ENCODE measurements at regions not wholly inside any gene's neighbourhood (a gene's known extent, or its start where the extent isn't known, plus 50 kb on each side); places are given as distances from the start of the nearest gene placed in this dataset.

DNA sequence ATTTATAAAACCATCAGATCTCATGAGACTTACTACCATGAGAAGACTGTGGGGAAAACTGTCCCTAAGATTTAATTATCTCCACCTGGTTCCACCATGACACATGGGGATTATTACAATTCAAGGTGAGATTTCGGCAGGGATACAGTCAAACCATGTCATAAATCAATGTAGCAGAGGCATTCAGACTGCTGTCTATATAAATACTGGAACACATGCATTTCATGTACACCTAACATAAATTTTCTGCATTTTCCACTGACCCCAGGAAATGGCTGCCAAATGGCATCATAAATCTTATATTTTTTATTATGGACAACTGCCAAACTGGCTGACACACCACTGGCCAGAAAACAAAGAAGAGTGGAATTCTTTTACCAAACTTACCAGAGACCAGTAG is 755.1 kb upstream of the EPHA6 start:
- H3K27ac ChIP-seq, result no peak overlapping the region
- no peaks in the 10 kb centered on the region for H3K9me3 ChIP-seq (ENCODE audit: severe bottlenecking)
- TF ChIP-seq, protein P1, sequence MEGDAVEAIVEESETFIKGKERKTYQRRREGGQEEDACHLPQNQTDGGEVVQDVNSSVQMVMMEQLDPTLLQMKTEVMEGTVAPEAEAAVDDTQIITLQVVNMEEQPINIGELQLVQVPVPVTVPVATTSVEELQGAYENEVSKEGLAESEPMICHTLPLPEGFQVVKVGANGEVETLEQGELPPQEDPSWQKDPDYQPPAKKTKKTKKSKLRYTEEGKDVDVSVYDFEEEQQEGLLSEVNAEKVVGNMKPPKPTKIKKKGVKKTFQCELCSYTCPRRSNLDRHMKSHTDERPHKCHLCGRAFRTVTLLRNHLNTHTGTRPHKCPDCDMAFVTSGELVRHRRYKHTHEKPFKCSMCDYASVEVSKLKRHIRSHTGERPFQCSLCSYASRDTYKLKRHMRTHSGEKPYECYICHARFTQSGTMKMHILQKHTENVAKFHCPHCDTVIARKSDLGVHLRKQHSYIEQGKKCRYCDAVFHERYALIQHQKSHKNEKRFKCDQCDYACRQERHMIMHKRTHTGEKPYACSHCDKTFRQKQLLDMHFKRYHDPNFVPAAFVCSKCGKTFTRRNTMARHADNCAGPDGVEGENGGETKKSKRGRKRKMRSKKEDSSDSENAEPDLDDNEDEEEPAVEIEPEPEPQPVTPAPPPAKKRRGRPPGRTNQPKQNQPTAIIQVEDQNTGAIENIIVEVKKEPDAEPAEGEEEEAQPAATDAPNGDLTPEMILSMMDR (IDR thresholded peaks at IDR 0.05; ENCODE audit: low read depth, low read length), result no peak

DNA sequence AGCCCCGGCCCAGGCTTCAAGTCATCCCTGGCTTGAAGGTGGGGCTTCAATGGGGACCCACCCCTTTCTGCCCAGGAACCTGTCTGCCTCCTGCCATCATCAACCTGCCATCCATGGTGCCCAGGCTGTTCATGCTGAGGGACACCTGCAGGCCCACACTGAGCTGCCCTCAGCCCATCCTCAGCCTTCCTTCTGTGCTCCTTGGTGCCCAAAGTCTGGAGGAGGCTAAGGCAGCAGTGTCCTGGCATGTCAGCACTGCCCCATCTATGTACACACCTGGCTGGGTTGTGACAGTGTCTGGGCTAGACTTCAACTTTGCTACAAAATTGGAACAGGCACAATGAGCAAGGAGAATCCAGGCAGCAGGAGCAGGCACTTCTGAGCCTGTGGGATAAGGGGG is 745.3 kb upstream of the EPHA6 start:
- TF ChIP-seq, protein P1 (IDR thresholded peaks at IDR 0.05; ENCODE audit: low read depth, low read length), result no peak
- Histone ChIP-seq H3K27ac (no peak overlapping the region), H3K36me3 (no peaks in the 10 kb centered on the region), H3K9me3 (ENCODE audit: severe bottlenecking) (no peaks in the 10 kb centered on the region), H3K4me3 (ENCODE audit: low read depth, low read length) (no peak overlapping the region), H3K27me3 (ENCODE audit: insufficient read depth, low read depth, severe bottlenecking) (peaks cover 10% of the 10 kb centered on the region)
- no peak for DNase-seq

More for the DNA sequence above, 755.1 kb upstream of the EPHA6 start:
- H3K36me3 ChIP-seq, result no peaks in the 10 kb centered on the region
- no peak overlapping the region for H3K4me3 ChIP-seq (ENCODE audit: low read depth, low read length)
- no peak for DNase-seq
- H3K27me3 ChIP-seq (ENCODE audit: insufficient read depth, low read depth, severe bottlenecking), result peaks cover 4% of the 10 kb centered on the region

DNA sequence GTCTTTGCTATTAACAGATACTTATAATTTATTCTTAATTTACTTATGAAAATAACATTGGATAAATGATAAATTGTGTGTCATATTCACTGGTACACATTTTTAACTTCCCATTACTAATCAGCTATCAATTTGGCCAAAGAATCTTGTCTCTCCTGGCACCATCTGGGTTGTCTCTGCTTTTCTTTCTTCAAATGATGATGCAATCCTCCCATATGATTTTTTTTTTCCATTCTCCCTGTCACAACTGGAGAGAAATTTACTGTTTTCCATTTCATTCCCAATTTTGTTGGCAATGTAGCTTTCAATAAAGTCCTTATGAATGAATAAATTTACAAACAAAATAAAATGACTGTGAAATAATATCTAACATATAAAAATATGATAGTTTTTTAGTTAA is 743.7 kb upstream of the EPHA6 start:
- H3K27me3 ChIP-seq (ENCODE audit: insufficient read depth, low read depth, severe bottlenecking), result peaks cover 11% of the 10 kb centered on the region
- no peak overlapping the region for H3K27ac ChIP-seq
- TF ChIP-seq, protein P1 (IDR thresholded peaks at IDR 0.05; ENCODE audit: low read depth, low read length), result no peak
- H3K4me3 ChIP-seq (ENCODE audit: low read depth, low read length), result no peak overlapping the region
- H3K36me3 ChIP-seq, result no peaks in the 10 kb centered on the region
- no peak for DNase-seq
- no peaks in the 10 kb centered on the region for H3K9me3 ChIP-seq (ENCODE audit: severe bottlenecking)

DNA sequence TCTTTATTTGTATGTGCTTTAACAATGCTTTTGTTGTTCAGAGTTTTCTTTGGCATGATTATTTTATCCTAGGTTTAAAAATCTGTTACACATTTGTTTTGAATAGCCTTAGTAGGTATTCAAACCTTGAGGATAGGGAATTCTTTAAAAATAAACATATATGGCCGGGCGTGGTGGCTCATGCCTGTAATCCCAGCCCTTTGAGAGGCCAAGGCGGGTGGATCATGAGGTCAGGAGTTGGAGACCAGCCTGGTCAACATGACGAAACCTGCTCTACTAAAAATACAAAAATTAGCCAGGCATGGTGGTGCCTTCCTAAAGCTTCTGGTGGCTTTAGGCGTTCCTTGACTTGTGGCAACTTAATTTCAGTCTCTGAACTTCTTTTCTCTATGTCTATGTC is 743.3 kb upstream of the EPHA6 start:
- TF ChIP-seq, protein P1 (IDR thresholded peaks at IDR 0.05; ENCODE audit: low read depth, low read length), result no peak
- H3K27ac ChIP-seq, result no peak overlapping the region

DNA sequence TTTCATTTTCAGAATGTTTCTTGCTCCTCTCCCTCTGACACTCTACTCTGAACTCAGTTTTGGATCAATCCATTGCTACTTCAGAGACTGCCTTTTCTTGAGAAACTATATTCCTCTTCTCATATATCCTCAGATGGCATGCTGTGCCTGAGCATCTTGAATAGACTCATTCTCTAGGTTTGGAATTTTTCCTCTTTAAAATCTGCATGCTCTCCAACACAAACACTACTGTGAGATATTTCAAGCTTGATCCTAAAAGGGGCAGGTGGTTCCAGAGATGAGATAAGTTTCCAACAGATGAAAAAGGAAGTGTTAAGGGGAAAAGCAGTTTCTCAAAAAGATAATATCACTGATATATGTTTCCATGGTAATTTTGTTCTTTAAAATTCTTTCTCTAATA is 742.2 kb upstream of the EPHA6 start:
- Histone ChIP-seq H3K27me3 (ENCODE audit: insufficient read depth, low read depth, severe bottlenecking) (peaks cover 10% of the 10 kb centered on the region), H3K27ac (no peak overlapping the region), H3K9me3 (ENCODE audit: severe bottlenecking) (no peaks in the 10 kb centered on the region), H3K4me3 (ENCODE audit: low read depth, low read length) (no peak overlapping the region), H3K36me3 (no peaks in the 10 kb centered on the region)
- TF ChIP-seq, protein P1 (IDR thresholded peaks at IDR 0.05; ENCODE audit: low read depth, low read length), result no peak
- no peak for DNase-seq

More for the DNA sequence above, 743.3 kb upstream of the EPHA6 start:
- no peak overlapping the region for H3K4me3 ChIP-seq (ENCODE audit: low read depth, low read length)
- H3K9me3 ChIP-seq (ENCODE audit: severe bottlenecking), result no peaks in the 10 kb centered on the region
- H3K27me3 ChIP-seq (ENCODE audit: insufficient read depth, low read depth, severe bottlenecking), result peaks cover 10% of the 10 kb centered on the region
- H3K36me3 ChIP-seq, result no peaks in the 10 kb centered on the region
- DNase-seq, result no peak

DNA sequence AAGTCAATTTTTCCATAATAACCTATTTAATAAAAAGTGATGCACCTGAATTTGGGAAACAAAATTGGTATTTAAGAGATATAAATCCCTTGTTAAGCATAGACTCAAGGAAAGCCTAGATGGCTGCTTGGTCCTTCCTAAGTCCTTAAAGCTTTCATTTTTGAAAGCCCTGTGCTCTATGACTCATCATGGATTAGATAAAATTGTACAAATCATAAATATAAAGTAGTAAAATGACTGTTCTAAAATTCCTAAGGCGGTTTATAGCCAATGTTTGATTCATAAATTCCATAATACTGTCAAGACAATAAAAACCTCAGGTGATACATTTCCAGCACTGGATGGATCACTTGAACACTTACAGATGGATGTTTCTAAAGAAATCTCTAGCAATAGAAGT is 730.8 kb upstream of the EPHA6 start:
- TF ChIP-seq, protein P1 (IDR thresholded peaks at IDR 0.05; ENCODE audit: low read depth, low read length), result no peak
- no peak overlapping the region for H3K4me3 ChIP-seq (ENCODE audit: low read depth, low read length)
- H3K36me3 ChIP-seq, result no peaks in the 10 kb centered on the region
- peaks cover 13% of the 10 kb centered on the region for H3K27me3 ChIP-seq (ENCODE audit: insufficient read depth, low read depth, severe bottlenecking)
- H3K9me3 ChIP-seq (ENCODE audit: severe bottlenecking), result no peaks in the 10 kb centered on the region
- H3K27ac ChIP-seq, result no peak overlapping the region
- DNase-seq, result no peak
